H1 (cell line): ENCODE measurements at regions not wholly inside any gene's neighbourhood (a gene's known extent, or its start where the extent isn't known, plus 50 kb on each side); places are given as distances from the start of the nearest gene placed in this dataset.

Source experiments
- CTCF ChIA-PET: fragments of 300-600 bp; sonication (Branson Sonifier 250); formaldehyde crosslinking; loops from one replicate; lab custom pipeline; 2021; ENCODE audit not compliant: partially characterized antibody; lab: Charles Lee
- POLR2A ChIA-PET: fragments of 300-600 bp; sonication (Branson Sonifier 250); formaldehyde crosslinking; loops from one replicate; lab custom pipeline; 2021; ENCODE audit warnings: inconsistent platforms; ENCODE audit not compliant: partially characterized antibody; lab: Charles Lee
- DNase-seq, 2 experiments: peaks; one replicate each; pipeline versions ENCODE4 v3.0.0 to v3.0.0-alpha.2; 2010 to 2022; ENCODE audit warnings: low spot score in 2 of 2, low read depth in 1 of 2, mixed read lengths in 1 of 2
- FAIRE-seq: peaks from 2 replicates; lab custom pipeline; 2011; peaks lifted over from hg19 to GRCh38; lab: Jason Lieb, UNC
- H2AFZ ChIP-seq: 2 replicates; pipeline ENCODE4 v1.8.1; 2012; ENCODE audit warnings: low read length, inconsistent platforms
- H2AK5ac ChIP-seq: 2 replicates; pipeline ENCODE4 v1.6.1; 2013; ENCODE audit warnings: low read depth, low read length
- H2BK120ac ChIP-seq: replicated peaks from 2 replicates; pipeline ENCODE3; 2013; ENCODE audit warnings: low read depth, low read length, inconsistent platforms
- H2BK12ac ChIP-seq: 2 replicates; pipeline ENCODE4 v1.6.1; 2013; ENCODE audit warnings: low read depth, low read length
- H2BK15ac ChIP-seq: 2 replicates; pipeline ENCODE4 v1.6.1; 2013; ENCODE audit warnings: low read length
- H2BK20ac ChIP-seq: 2 replicates; pipeline ENCODE4 v1.6.1; 2013; ENCODE audit warnings: low read length
- H2BK5ac ChIP-seq: 2 replicates; pipeline ENCODE4 v1.6.1; 2013; ENCODE audit warnings: low read depth, low read length
- H3K14ac ChIP-seq: 2 replicates; pipeline ENCODE4 v1.6.1; 2013; ENCODE audit warnings: inconsistent platforms; ENCODE audit not compliant: insufficient read length
- H3K18ac ChIP-seq: 2 replicates; pipeline ENCODE4 v1.6.1; 2013; ENCODE audit warnings: low read length; ENCODE audit errors: extremely low read depth
- H3K23ac ChIP-seq: 2 replicates; pipeline ENCODE4 v1.6.1; 2013; ENCODE audit warnings: inconsistent platforms; ENCODE audit not compliant: insufficient read length
- H3K23me2 ChIP-seq: 2 replicates; pipeline ENCODE4 v1.6.1; 2013; ENCODE audit warnings: low read depth, low read length
- H3K27ac ChIP-seq: 2 replicates; pipeline ENCODE4 v1.6.1; 2011; ENCODE audit warnings: low read depth, low read length, inconsistent platforms
- H3K27me3 ChIP-seq, 4 experiments: replicated peaks in 1 of 4; 1 replicate in 1 of 4; 2 replicates in 3 of 4; pipeline versions ENCODE4 v1.6.1 to v1.8.1; 2011 to 2013; ENCODE audit warnings: low read length in 3 of 4, mild to moderate bottlenecking in 3 of 4, inconsistent platforms in 2 of 4, mixed read lengths in 2 of 4, moderate library complexity in 1 of 4; ENCODE audit not compliant: control insufficient read depth in 3 of 4, insufficient read depth in 3 of 4; ENCODE audit errors: extremely low read depth in 1 of 4
- H3K36me3 ChIP-seq, 4 experiments: 2 replicates each; pipeline versions ENCODE4 v1.6.1 to v1.8.1; 2011 to 2013; ENCODE audit warnings: mild to moderate bottlenecking in 4 of 4, low read length in 3 of 4, moderate library complexity in 2 of 4, control low read depth in 1 of 4, inconsistent platforms in 1 of 4; ENCODE audit not compliant: insufficient read depth in 4 of 4, control insufficient read depth in 2 of 4
- H3K4ac ChIP-seq: replicated peaks from 2 replicates; pipeline ENCODE3; 2013; ENCODE audit warnings: low read length, low read depth, mixed read lengths, inconsistent platforms; ENCODE audit not compliant: insufficient read length
- H3K4me1 ChIP-seq, 4 experiments: replicated peaks in 1 of 4; 1 replicate in 1 of 4; 2 replicates in 3 of 4; pipeline versions ENCODE4 v1.6.1 to v1.8.1; 2011 to 2013; ENCODE audit warnings: low read length in 3 of 4, inconsistent platforms in 2 of 4, mixed read lengths in 1 of 4; ENCODE audit not compliant: insufficient read depth in 4 of 4, control insufficient read depth in 3 of 4
- H3K4me2 ChIP-seq, 2 experiments: 2 replicates each; pipeline versions ENCODE4 v1.6.1 to v1.8.1; 2011 to 2013; ENCODE audit warnings: low read depth in 2 of 2, low read length in 2 of 2, control low read depth in 1 of 2, inconsistent platforms in 1 of 2, mild to moderate bottlenecking in 1 of 2; ENCODE audit not compliant: insufficient read depth in 1 of 2
- H3K4me3 ChIP-seq, 4 experiments: fragments of 200-600, 300-600 bp in 1 of 4; sonication (generic), shearing (Covaris generic), sonication (Bioruptor Twin) in 1 of 4; 2 replicates each; pipeline versions ENCODE4 v1.5.1 to v1.8.1; 2011 to 2016; ENCODE audit warnings: low read length in 4 of 4, low read depth in 3 of 4, control low read depth in 2 of 4, inconsistent platforms in 2 of 4, mild to moderate bottlenecking in 2 of 4, mixed read lengths in 1 of 4, moderate library complexity in 1 of 4; ENCODE audit not compliant: insufficient read depth in 2 of 4; ENCODE audit errors: extremely low read depth in 1 of 4
- H3K56ac ChIP-seq: replicated peaks from 2 replicates; pipeline ENCODE3; 2013; ENCODE audit warnings: low read depth, mild to moderate bottlenecking, mixed read lengths, low read length, inconsistent platforms; ENCODE audit not compliant: insufficient read length
- H3K79me1 ChIP-seq: 2 replicates; pipeline ENCODE4 v1.6.1; 2013; ENCODE audit warnings: low read depth, low read length, control low read depth
- H3K79me2 ChIP-seq, 2 experiments: 2 replicates each; pipeline versions ENCODE4 v1.6.1 to v1.8.1; 2012 to 2013; ENCODE audit warnings: low read length in 2 of 2, mild to moderate bottlenecking in 2 of 2, inconsistent platforms in 1 of 2; ENCODE audit not compliant: insufficient read depth in 2 of 2, control insufficient read depth in 1 of 2
- H3K9ac ChIP-seq, 4 experiments: replicated peaks in 1 of 4; 1 replicate in 1 of 4; 2 replicates in 3 of 4; pipeline versions ENCODE4 v1.6.1 to v1.8.1; 2011 to 2013; ENCODE audit warnings: low read depth in 3 of 4, low read length in 3 of 4, control low read depth in 2 of 4, mild to moderate bottlenecking in 2 of 4, moderate library complexity in 2 of 4, inconsistent platforms in 1 of 4; ENCODE audit errors: extremely low read depth in 1 of 4
- H3K9me3 ChIP-seq, 2 experiments: 2 replicates each; pipeline versions ENCODE4 v1.6.1 to v1.8.1; 2012 to 2013; ENCODE audit warnings: mild to moderate bottlenecking in 2 of 2, moderate library complexity in 2 of 2, control low read depth in 1 of 2, inconsistent platforms in 1 of 2, low read depth in 1 of 2, low read length in 1 of 2, mixed read lengths in 1 of 2; ENCODE audit not compliant: insufficient read depth in 2 of 2
- H4K20me1 ChIP-seq, 2 experiments: replicated peaks in 1 of 2; 2 replicates each; pipeline versions ENCODE3 to v1.8.1; 2011 to 2013; ENCODE audit warnings: inconsistent platforms in 2 of 2, low read length in 2 of 2, mild to moderate bottlenecking in 1 of 2; ENCODE audit not compliant: insufficient read depth in 2 of 2, control insufficient read depth in 1 of 2
- H4K5ac ChIP-seq: 2 replicates; pipeline ENCODE4 v1.6.1; 2013; ENCODE audit warnings: low read length, low read depth, mixed read lengths, inconsistent platforms; ENCODE audit not compliant: insufficient read length
- H4K8ac ChIP-seq: 2 replicates; pipeline ENCODE4 v1.8.0; 2013; ENCODE audit warnings: mild to moderate bottlenecking, moderate library complexity, low read length, inconsistent platforms; ENCODE audit not compliant: insufficient read depth; ENCODE audit errors: extremely low read depth
- H4K91ac ChIP-seq: replicated peaks from 2 replicates; pipeline ENCODE3; 2013; ENCODE audit warnings: low read length, mixed read lengths, inconsistent platforms; ENCODE audit not compliant: insufficient read length
- ASH2L ChIP-seq: fragments of 200-600, 300-600 bp; sonication (generic); IDR thresholded peaks from one replicate; pipeline ENCODE4 v1.7.1; 2017; ENCODE audit warnings: low read length
- BACH1 ChIP-seq: IDR thresholded peaks from 2 replicates; pipeline ENCODE4 v1.6.1; 2012; ENCODE audit warnings: low read length, improper control_type of control experiment
- CBX8 ChIP-seq: fragments of 300-800, 300-1000 bp; sonication (generic); IDR thresholded peaks from 2 replicates; pipeline ENCODE4 v1.7.1; 2016; ENCODE audit warnings: low read depth, low read length, borderline replicate concordance
- FOSL1 ChIP-seq: IDR thresholded peaks from 2 replicates; pipeline ENCODE4 v1.6.1; 2011; ENCODE audit warnings: mild to moderate bottlenecking, low read depth, low read length, moderate library complexity; ENCODE audit not compliant: insufficient read depth
- HDAC2 ChIP-seq, 2 experiments: fragments of 300-600 bp in 1 of 2; sonication (generic) in 1 of 2; IDR thresholded peaks; 2 replicates each; pipeline ENCODE4 v1.6.1; 2011 to 2012; ENCODE audit warnings: low read depth in 2 of 2, low read length in 2 of 2, mild to moderate bottlenecking in 2 of 2, moderate library complexity in 2 of 2, borderline replicate concordance in 1 of 2, inconsistent platforms in 1 of 2
- JUND ChIP-seq: IDR thresholded peaks from 2 replicates; pipeline ENCODE4 v1.6.1; 2011; ENCODE audit warnings: mild to moderate bottlenecking, improper control_type of control experiment, low read length
- KDM1A ChIP-seq: fragments of 200-600, 300-600 bp; sonication (generic); IDR thresholded peaks from 2 replicates; pipeline ENCODE4 v1.7.1; 2016; ENCODE audit warnings: mild to moderate bottlenecking, low read length, borderline replicate concordance
- RAD21 ChIP-seq, 2 experiments: IDR thresholded peaks in 1 of 2; conservative IDR thresholded peaks in 1 of 2; 2 replicates each; pipeline ENCODE4 v1.6.1; 2011; ENCODE audit warnings: low read depth in 2 of 2, low read length in 2 of 2, improper control_type of control experiment in 1 of 2, inconsistent platforms in 1 of 2, mild to moderate bottlenecking in 1 of 2, moderate library complexity in 1 of 2
- RBBP5 ChIP-seq: IDR thresholded peaks from 2 replicates; pipeline ENCODE4 v1.7.1; 2012; ENCODE audit warnings: low read depth, mild to moderate bottlenecking, inconsistent platforms, low read length, moderate library complexity, borderline replicate concordance
- TEAD4 ChIP-seq: IDR thresholded peaks from 2 replicates; pipeline ENCODE4 v1.6.1; 2012; ENCODE audit warnings: low read depth, low read length, inconsistent platforms, mixed read lengths
- YY1 ChIP-seq: IDR thresholded peaks from 2 replicates; pipeline ENCODE4 v1.6.1; 2011; ENCODE audit warnings: low read depth, mild to moderate bottlenecking, low read length
- WGBS, 2 experiments: shearing (Covaris generic) in 1 of 2; methylation state at CpG; one replicate each; pipeline versions ENCODE4 v1.1.6 to v1.1.7; 2013 to 2015; ENCODE audit warnings: low lambda C conversion rate in 2 of 2, mixed read lengths in 2 of 2, inconsistent platforms in 1 of 2, low coverage in 1 of 2, missing lambda C conversion rate in 1 of 2; ENCODE audit not compliant: insufficient replicate concordance in 2 of 2, insufficient coverage in 1 of 2, insufficient read length in 1 of 2; ENCODE audit errors: extremely low coverage in 1 of 2, missing lambda C conversion rate in 1 of 2; 5-methylcytosine and 5-hydroxymethylcytosine counted together
- TF ChIP-seq, protein P1 (sequence below): IDR thresholded peaks from 2 replicates; pipeline ENCODE4 v1.6.1; 2012; ENCODE audit warnings: low read length, inconsistent platforms

DNA sequence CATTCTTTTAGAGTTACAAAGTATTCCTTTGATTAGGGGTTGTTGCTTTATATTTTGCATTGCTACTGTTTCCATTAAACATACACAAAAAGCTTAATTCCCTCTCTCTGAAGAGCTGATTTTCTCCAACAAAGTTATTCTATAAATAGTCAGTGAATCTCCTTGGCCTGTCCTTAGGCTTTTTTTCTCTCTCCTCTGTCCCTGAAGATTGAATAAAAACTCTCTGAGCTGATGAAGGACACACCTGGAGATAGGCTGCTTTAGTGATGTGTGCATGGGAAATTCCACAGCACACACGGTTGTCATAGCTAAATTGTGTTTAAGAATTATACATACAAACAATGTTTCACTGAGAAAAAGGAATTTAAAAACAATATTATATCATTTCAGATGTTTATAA lies 90.5 kb upstream of the TMEM106B start:
- Histone ChIP-seq H3K4me1 (no peaks in the 10 kb centered on the region; a peak in 1 of 7 replicates), H2AFZ (no peak overlapping the region), H4K20me1 (no peaks in the 10 kb centered on the region), H3K9ac (no peak overlapping the region), H2AK5ac (no peak overlapping the region), H3K79me2 (no peaks in the 10 kb centered on the region), H3K27ac (no peak overlapping the region), H3K9me3 (no peaks in the 10 kb centered on the region), H3K56ac (no peak overlapping the region), H3K23ac (no peak overlapping the region), H2BK5ac (no peak overlapping the region), H2BK20ac (no peak overlapping the region), H3K79me1 (no peaks in the 10 kb centered on the region), H3K27me3 (no peaks in the 10 kb centered on the region), H3K4me2 (no peak overlapping the region), H2BK15ac (no peak overlapping the region), H4K8ac (no peak overlapping the region), H3K23me2 (no peaks in the 10 kb centered on the region), H4K5ac (no peak overlapping the region), H3K4ac (no peak overlapping the region), H3K14ac (no peak overlapping the region), H3K18ac (no peak overlapping the region; the same call in 1 of the 2 replicates), H3K36me3 (no peaks in the 10 kb centered on the region), H4K91ac (no peak overlapping the region), H2BK12ac (no peak overlapping the region), H3K4me3 (no peak overlapping the region), H2BK120ac (no peak overlapping the region)
- ChIA-PET CTCF (interaction anchor here (0.6 to 1.0 kb wide), 2 partner anchors 9 to 1868 kb away, joined by 3 read pairs; no protein-coding TSS in a partner anchor), POLR2A (no interaction called here)
- DNase-seq: no peak
- FAIRE-seq: no peak
- TF ChIP-seq TEAD4 (no peak), HDAC2 (IDR thresholded peaks at IDR 0.05; ENCODE audit: borderline replicate concordance in 1 of 2, low read depth in 2 of 2, low read length in 2 of 2) (no peak), JUND (no peak), KDM1A (no peak), CBX8 (no peak), YY1 (no peak), ASH2L (no peak), BACH1 (no peak), FOSL1 (no peak), RAD21 (IDR thresholded peaks at IDR 0.05 in 1 of 2, conservative IDR thresholded peaks at IDR 0.05 in 1 of 2; ENCODE audit: low read depth in 2 of 2, low read length in 2 of 2) (no peak), RBBP5 (no peak)
- TF ChIP-seq, protein P1, sequence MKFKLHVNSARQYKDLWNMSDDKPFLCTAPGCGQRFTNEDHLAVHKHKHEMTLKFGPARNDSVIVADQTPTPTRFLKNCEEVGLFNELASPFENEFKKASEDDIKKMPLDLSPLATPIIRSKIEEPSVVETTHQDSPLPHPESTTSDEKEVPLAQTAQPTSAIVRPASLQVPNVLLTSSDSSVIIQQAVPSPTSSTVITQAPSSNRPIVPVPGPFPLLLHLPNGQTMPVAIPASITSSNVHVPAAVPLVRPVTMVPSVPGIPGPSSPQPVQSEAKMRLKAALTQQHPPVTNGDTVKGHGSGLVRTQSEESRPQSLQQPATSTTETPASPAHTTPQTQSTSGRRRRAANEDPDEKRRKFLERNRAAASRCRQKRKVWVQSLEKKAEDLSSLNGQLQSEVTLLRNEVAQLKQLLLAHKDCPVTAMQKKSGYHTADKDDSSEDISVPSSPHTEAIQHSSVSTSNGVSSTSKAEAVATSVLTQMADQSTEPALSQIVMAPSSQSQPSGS: no peak
- 85% methylated on average over 1 of the region's 1 CpG; no CpG with 5 or more reads in 1 of the 2 experiments for WGBS, 2 experiments
